ENCODE measurements at regions not wholly inside any gene's neighbourhood (a gene's known extent, or its start where the extent isn't known, plus 50 kb on each side); places are given as distances from the start of the nearest gene placed in this dataset.

DNA sequence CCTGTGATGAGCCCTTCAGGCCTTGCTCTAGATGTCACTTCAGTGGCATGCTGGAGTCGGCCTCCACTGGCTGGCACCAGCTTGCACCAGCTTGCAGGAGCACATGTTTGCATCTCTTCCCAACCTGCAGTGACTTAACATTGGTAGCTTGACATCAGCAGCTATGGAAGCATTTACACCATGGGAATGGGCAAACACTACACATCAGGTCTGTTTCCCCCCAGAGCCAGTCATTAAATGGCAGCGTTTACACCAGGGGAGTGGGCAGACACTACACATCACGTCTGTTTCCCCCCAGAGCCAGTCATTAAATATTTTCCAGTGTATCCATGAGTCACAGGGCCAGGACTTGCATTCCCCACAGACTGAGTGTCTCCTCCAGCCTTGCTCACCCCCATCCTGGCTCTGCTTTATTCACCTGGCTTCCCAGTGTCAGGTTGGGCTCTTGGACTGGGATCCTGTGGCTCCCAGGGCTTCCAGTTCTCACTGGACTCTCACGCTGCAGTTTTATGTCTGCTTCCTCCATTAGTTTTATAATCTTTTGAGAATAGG, 51.6 kb upstream of the VRK1 start:
- H3K27ac Mint-ChIP-seq: no peak overlapping the region
- H3K9me3 Mint-ChIP-seq (ENCODE audit: low read depth): no peaks in the 10 kb centered on the region
- no peaks in the 10 kb centered on the region for H3K36me3 Mint-ChIP-seq
- peaks cover 8% of the 10 kb centered on the region for H3K4me1 Mint-ChIP-seq (ENCODE audit: low read depth)
- H3K27me3 Mint-ChIP-seq: peaks cover 7% of the 10 kb centered on the region
- H3K4me3 Mint-ChIP-seq: no peak overlapping the region

DNA sequence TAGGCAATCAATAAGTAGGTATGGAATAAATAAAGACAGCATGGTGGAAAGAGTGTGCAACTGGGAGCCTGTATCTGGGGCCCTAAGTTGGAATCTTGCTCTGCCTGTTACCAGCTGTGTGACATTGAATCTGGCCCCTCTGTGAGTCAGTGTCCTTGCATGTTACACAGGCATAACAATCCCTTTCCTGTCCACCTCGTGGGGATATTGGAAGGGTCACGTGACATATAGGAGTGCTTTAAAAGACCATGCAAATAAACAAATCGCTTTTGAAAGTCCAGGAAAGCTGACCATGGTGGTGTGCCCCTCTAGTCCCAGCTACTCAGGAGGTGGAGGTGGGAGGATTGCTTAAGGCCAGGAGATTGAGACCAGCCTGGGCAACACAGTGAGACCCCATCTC, 51.1 kb upstream of the VRK1 start:
- Mint-ChIP-seq H3K36me3 (no peaks in the 10 kb centered on the region), H3K9me3 (ENCODE audit: low read depth) (no peaks in the 10 kb centered on the region), H3K4me3 (no peak overlapping the region), H3K27me3 (peaks cover 7% of the 10 kb centered on the region), H3K27ac (no peak overlapping the region), H3K4me1 (ENCODE audit: low read depth) (peaks cover 5% of the 10 kb centered on the region)

DNA sequence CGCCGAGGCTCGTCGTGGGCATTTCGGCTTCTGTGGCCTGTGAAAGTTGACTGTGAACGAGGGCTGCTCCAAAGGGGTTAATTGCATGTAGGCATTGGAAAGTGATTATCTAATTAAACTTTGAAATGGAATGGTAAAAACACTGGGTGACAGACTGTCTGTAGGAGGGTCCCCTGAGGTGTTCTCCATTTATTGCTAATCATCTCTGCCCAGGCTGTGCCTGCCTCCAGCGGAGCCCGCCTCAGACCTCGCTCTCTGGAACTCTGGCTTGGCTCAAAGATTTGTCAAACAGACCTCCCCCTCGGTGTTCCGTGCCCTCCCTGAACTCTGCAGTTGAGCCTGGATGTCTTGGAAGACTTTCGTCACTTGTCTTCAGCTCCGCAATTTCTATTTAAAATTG, 50.2 kb upstream of the VRK1 start:
- no peak overlapping the region for H3K4me3 Mint-ChIP-seq
- H3K36me3 Mint-ChIP-seq: no peaks in the 10 kb centered on the region
- peaks cover 2% of the 10 kb centered on the region for H3K4me1 Mint-ChIP-seq (ENCODE audit: low read depth)
- no peaks in the 10 kb centered on the region for H3K9me3 Mint-ChIP-seq (ENCODE audit: low read depth)
- H3K27ac Mint-ChIP-seq: no peak overlapping the region
- H3K27me3 Mint-ChIP-seq: peaks cover 5% of the 10 kb centered on the region
